Astrocyte of the spinal cord (primary cell): ENCODE measurements at regions not wholly inside any gene's neighbourhood (a gene's known extent, or its start where the extent isn't known, plus 50 kb on each side); places are given as distances from the start of the nearest gene placed in this dataset.

Experiments
- DNase-seq: peaks from one replicate; pipeline ENCODE4 v3.0.0; 2011; ENCODE audit warnings: low read depth, low spot score
- H3K4me3 ChIP-seq: 2 replicates; pipeline ENCODE4 v1.5.1; 2011; ENCODE audit warnings: low read depth, mild to moderate bottlenecking, low read length, moderate library complexity
- CTCF ChIP-seq: IDR thresholded peaks from 2 replicates; pipeline ENCODE4 v1.5.1; 2012; ENCODE audit warnings: low read depth, mild to moderate bottlenecking, low read length, inconsistent platforms
- in situ Hi-C: cut with HindIII; loops from 2 replicates; pipeline ENCODE4 v1.10.0; 2017; ENCODE audit warnings: low sequenced_read_pairs

- in situ Hi-C loops = no loop called here
- no peak for DNase-seq
- H3K4me3 ChIP-seq = no peak overlapping the region
- TF ChIP-seq CTCF = no peak
Measured at GRCh38 chr5:173468821-173469251, 140.6 kb upstream of the STC2 start.

DNA sequence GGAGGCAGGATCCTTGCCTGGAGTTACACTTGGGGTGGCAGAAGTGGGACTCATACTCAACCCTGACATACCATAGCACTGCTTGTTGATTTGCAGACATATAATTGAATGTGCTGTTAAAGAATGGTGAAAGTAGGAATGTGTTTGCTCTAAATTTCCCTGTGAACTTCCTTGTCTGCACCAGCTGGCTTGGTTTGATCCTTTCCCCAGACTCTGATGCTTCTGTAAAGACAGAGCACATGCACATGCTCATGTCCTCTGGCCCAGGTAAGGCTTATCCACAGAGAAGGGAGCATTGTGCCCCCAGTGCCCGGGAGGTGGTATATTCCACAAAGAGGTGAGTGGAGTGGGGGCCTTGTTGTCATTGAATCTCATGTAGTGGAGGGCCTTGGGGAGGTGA, 138.0 kb upstream of the STC2 start:
- no peak overlapping the region for H3K4me3 ChIP-seq
- DNase-seq = no peak
- in situ Hi-C loops = no loop called here
- no peak for TF ChIP-seq CTCF

GRCh38 chr5:173464813-173465212, 136.6 kb upstream of the STC2 start:
- TF ChIP-seq CTCF = no peak
- in situ Hi-C loops = no loop called here
- DNase-seq = no peak
- no peak overlapping the region for H3K4me3 ChIP-seq

DNA sequence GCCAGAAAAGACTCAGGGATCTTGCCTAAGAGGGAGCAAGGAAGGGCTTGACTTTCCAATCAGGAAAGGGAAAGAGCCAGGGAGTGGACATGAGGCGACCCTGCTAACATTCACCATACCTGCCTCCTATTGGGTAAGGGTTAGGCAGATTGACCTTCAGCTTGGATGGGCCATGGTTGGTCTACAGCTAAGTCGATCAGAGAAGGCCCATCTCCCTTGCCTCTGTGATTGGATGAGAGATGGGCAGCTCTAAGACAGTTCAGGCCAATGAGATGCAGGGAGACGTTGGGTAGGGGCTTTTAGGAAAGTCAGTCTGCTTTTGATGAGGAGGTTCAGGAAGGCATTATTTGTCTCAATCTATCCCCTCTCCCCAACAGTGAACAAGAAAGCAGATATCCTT, 135.0 kb upstream of the STC2 start:
- no peak for DNase-seq
- H3K4me3 ChIP-seq = no peak overlapping the region
- no peak for TF ChIP-seq CTCF
- in situ Hi-C loops = no loop called here

DNA sequence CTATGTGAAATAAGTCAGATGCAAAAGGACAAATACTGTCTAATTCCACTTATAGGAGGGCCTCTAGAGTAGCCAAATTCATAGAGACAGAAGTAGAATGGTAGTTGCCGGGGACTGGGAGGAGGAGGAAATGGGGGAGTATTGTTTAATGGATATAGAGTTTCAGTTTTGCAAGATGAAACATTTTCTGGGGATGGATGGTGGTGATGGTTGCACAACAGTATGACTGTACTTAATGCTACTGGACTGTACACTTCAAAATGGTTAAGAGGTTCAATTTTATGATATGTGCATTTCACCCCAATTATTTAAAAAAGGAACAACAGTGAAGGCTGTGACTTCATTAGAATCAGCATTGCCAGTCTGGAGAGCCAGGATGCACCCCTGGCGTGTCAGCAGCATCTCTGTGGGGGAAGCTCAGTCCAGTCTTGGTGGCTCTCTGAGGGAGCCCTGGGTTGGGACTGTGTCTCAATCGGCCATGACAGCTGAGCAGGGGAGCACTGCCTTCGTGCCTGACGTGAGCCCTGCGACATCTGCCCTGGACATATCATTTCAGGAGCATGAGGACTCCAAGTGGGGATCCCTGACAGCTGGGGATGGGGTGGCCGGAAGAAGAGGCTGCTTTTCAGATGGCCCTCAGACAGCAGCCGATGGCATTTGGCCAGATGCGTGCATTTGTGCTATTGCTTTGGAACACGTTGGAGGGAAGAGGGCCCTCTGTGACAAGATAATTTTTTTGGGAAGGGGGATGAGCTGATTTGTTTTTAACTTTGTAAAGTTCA, 130.8 kb upstream of the STC2 start:
- TF ChIP-seq CTCF = no peak
- no peak for DNase-seq
- no peak overlapping the region for H3K4me3 ChIP-seq
- in situ Hi-C loops = no loop called here

DNA sequence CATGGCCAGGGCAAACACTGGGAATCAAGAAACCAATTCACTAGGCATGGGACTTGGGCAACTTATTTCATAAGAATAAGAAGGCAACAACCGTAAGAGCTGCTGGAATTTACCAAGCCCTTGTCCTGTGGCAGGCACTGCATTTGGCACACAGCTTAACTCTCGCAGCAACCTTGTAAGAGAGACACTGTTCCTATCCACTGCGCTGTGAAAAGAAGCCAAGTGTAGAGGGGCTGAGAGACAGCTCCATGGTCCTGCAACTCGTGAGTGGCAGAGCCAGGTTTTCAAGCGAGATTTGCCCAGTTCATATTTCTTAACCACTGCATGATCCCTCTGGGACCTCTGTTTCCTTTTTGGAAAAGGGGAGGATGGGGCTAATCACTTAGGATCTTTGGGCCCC, 129.3 kb upstream of the STC2 start:
- H3K4me3 ChIP-seq = no peak overlapping the region
- in situ Hi-C loops = no loop called here
- TF ChIP-seq CTCF = no peak
- no peak for DNase-seq
